GM21423 (cell line): ENCODE measurements at regions not wholly inside any gene's neighbourhood (a gene's known extent, or its start where the extent isn't known, plus 50 kb on each side); places are given as distances from the start of the nearest gene placed in this dataset.

Source experiments
- ATAC-seq: cut with Tn5 transposase; IDR thresholded peaks from one replicate; pipeline ENCODE4 v1.9.1; 2021; ENCODE audit warnings: mild to moderate bottlenecking, moderate library complexity; ENCODE audit not compliant: unreplicated experiment

GRCh38 chr5:68528821-68529273, 313.3 kb downstream of the PIK3R1 start:
- ATAC-seq: no peak

- ATAC-seq: no peak
These were observed 314.0 kb downstream of the PIK3R1 start for GRCh38 chr5:68529581-68529980.

GRCh38 chr5:68531970-68532369, 316.4 kb downstream of the PIK3R1 start:
- no peak for ATAC-seq

GRCh38 chr5:68533051-68533450, 317.5 kb downstream of the PIK3R1 start:
- no peak for ATAC-seq

GRCh38 chr5:68533571-68534084, 318.1 kb downstream of the PIK3R1 start:
- no peak for ATAC-seq

GRCh38 chr5:68534131-68534940, 318.8 kb downstream of the PIK3R1 start:
- ATAC-seq: no peak

- no peak for ATAC-seq
These were observed 319.5 kb downstream of the PIK3R1 start for GRCh38 chr5:68534956-68535520.

DNA sequence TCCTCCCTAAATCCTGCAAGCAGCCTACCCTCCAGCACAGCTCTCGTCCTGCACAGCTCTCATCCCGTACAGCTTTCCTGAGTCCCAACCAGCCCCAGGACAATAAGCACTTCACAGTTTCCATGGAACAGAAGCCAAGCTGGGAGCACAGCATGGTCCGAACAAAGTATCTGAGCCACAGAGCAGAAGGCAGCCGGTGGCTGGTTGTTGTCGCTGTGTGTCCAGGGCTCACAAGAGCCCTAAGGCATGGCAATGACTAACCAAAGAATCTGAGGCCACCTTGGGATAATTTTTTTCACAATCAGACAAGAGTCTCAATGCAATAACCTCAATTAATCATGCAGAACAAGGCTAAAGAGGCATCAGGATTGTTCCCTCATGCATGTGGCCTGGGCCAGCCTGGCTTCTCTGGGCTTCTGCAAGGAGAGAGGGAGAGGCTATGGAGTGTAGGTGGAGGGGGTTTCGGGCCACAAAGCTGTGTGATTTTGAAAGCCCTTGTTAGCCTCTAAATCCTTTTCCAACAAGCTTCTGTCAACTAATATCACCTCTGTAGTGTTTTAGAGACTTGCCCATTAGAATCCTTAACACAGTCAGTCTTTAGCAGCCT, 323.4 kb downstream of the PIK3R1 start:
- ATAC-seq: no peak

DNA sequence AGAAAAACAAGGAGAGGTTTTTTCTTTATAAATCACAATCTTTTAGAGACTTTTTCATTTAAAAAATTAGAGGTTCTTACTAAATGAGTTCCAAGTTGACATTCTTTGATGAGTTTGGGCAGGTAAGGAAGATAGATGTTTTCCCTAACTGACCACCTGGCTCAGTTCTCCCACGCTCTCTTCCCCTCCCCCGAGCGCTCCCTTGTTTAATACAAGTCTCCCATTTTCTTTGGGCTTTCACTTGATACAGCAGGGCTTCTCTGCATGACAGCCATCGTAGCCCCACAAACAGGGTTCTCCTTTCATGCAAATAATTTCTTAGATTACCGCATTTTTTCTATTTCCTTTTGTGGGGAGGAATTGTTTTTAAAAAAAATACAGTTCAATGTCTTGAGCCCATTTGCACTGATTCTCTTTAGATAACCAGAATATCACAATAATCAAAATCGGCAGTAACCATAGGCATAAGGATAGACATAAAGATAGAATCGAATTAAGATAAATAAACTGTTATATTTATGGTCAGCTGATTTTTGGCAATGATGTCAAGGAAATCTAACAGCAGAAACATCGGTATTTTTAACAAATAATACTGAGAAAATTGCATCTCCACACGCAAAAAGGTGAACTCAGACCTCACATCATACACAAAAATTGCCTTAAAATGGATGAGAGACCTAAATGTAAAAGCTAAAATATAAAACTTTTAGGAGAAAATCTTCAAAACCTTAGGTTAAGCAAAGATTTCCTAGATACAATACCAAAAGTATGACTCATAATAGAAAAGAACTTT, 325.4 kb downstream of the PIK3R1 start:
- no peak for ATAC-seq

- no peak for ATAC-seq
These were observed 326.7 kb downstream of the PIK3R1 start for GRCh38 chr5:68542207-68542606.

GRCh38 chr5:68543212-68543611, 327.7 kb downstream of the PIK3R1 start:
- no peak for ATAC-seq

GRCh38 chr5:68544091-68544647, 328.6 kb downstream of the PIK3R1 start:
- no peak for ATAC-seq

- no peak for ATAC-seq
These were observed 329.3 kb downstream of the PIK3R1 start for GRCh38 chr5:68544648-68545552.

- ATAC-seq: no peak
These were observed 330.2 kb downstream of the PIK3R1 start for GRCh38 chr5:68545636-68546295.

- ATAC-seq: no peak
These were observed 331.5 kb downstream of the PIK3R1 start for GRCh38 chr5:68547056-68547455.

DNA sequence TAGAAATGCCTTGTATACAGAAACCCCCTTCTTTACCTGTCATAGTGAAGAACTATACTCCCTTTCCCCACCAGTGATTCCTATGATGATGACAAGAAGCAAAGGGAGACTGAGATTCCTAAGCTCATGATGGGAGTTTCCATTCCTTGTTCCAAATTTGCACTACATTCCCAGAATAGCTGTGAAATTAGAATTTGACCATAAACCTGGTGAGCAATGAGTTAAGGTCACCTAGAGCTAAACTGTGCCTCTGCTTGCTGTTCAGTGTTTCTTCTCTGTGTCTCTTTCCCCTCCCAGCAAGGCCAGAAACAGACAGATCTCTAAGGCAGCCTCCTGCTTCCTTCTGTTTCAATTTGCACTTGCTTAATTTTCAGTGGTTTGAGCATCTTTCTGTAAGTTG, 332.1 kb downstream of the PIK3R1 start:
- no peak for ATAC-seq

- no peak for ATAC-seq
These were observed 333.6 kb downstream of the PIK3R1 start for GRCh38 chr5:68548959-68549676.

- no peak for ATAC-seq
These were observed 334.5 kb downstream of the PIK3R1 start for GRCh38 chr5:68550015-68550414.

GRCh38 chr5:68551436-68551835, 335.9 kb downstream of the PIK3R1 start:
- no peak for ATAC-seq
